Neural cell (in vitro differentiated cells): ENCODE measurements at regions not wholly inside any gene's neighbourhood (a gene's known extent, or its start where the extent isn't known, plus 50 kb on each side); places are given as distances from the start of the nearest gene placed in this dataset.

Source experiments
- H2AFZ ChIP-seq: fragments of 200-600, 300-800 bp; sonication (generic), shearing (Covaris generic); 2 replicates; pipeline ENCODE4 v1.6.0; 2014; ENCODE audit warnings: low read depth, mild to moderate bottlenecking, antibody characterized with exemption, low read length, moderate library complexity
- H3F3A ChIP-seq: fragments of 200-600 bp; shearing (Covaris generic); 2 replicates; pipeline ENCODE4 v1.6.1; 2016; ENCODE audit warnings: mild to moderate bottlenecking, moderate library complexity, mixed read lengths, antibody characterized with exemption, low read length; ENCODE audit not compliant: insufficient read depth, poor library complexity, severe bottlenecking
- H3K27ac ChIP-seq: fragments of 200-600, 300-800 bp; sonication (generic), shearing (Covaris generic); 2 replicates; pipeline ENCODE4 v1.5.1; 2014; ENCODE audit warnings: mild to moderate bottlenecking, low read length, moderate library complexity
- H3K27me3 ChIP-seq: fragments of 300-800, 200-600 bp; sonication (generic), shearing (Covaris generic); 2 replicates; pipeline ENCODE4 v1.6.0; 2014; ENCODE audit warnings: mild to moderate bottlenecking, low read depth, low read length, moderate library complexity; ENCODE audit not compliant: insufficient read depth
- H3K36me3 ChIP-seq: fragments of 300-800, 200-600 bp; sonication (generic), shearing (Covaris generic); 2 replicates; pipeline ENCODE4 v1.5.1; 2014; ENCODE audit warnings: mild to moderate bottlenecking, antibody characterized with exemption, low read length, moderate library complexity; ENCODE audit not compliant: insufficient read depth
- H3K4me2 ChIP-seq: fragments of 300-800, 200-600 bp; sonication (generic), shearing (Covaris generic); 2 replicates; pipeline ENCODE4 v1.6.0; 2014; ENCODE audit warnings: mild to moderate bottlenecking, low read length
- H3K4me3 ChIP-seq: fragments of 300-800, 200-600 bp; sonication (generic), shearing (Covaris generic); 2 replicates; pipeline ENCODE4 v1.5.1; 2014; ENCODE audit warnings: mild to moderate bottlenecking, low read length, moderate library complexity
- H3K79me2 ChIP-seq: fragments of 200-600 bp; shearing (Covaris generic); replicated peaks from 2 replicates; pipeline ENCODE4 v1.6.0; 2014; ENCODE audit warnings: mild to moderate bottlenecking, low read length, moderate library complexity; ENCODE audit not compliant: insufficient read depth
- H3K9ac ChIP-seq: fragments of 300-800, 200-600 bp; sonication (generic), shearing (Covaris generic); 2 replicates; pipeline ENCODE4 v1.6.1; 2016; ENCODE audit warnings: mild to moderate bottlenecking, low read length, mixed read lengths
- H3K9me2 ChIP-seq: fragments of 200-600 bp; shearing (Covaris generic); 2 replicates; pipeline ENCODE4 v1.6.1; 2016; ENCODE audit warnings: mild to moderate bottlenecking, low read length, mixed read lengths; ENCODE audit not compliant: insufficient read depth
- H3K9me3 ChIP-seq: fragments of 200-600, 300-800 bp; sonication (generic), shearing (Covaris generic); 2 replicates; pipeline ENCODE4 v1.6.1; 2016; ENCODE audit warnings: mild to moderate bottlenecking, mixed run types, low read length, moderate library complexity, mixed read lengths
- H4K20me1 ChIP-seq: fragments of 200-600 bp; shearing (Covaris generic); 2 replicates; pipeline ENCODE4 v1.6.1; 2016; ENCODE audit warnings: mild to moderate bottlenecking, mixed run types; ENCODE audit not compliant: insufficient read depth
- CTCF ChIP-seq: fragments of 450-650 bp; IDR thresholded peaks from 2 replicates; pipeline ENCODE4 v1.5.1; 2014; ENCODE audit warnings: antibody characterized with exemption, mild to moderate bottlenecking, moderate library complexity; ENCODE audit not compliant: poor library complexity, severe bottlenecking
- EP300 ChIP-seq: fragments of 450-650 bp; conservative IDR thresholded peaks from 2 replicates; pipeline ENCODE4 v1.6.1; 2014; ENCODE audit warnings: antibody characterized with exemption, mild to moderate bottlenecking, moderate library complexity; ENCODE audit not compliant: poor library complexity, severe bottlenecking
- EZH2 ChIP-seq: fragments of 200-600, 300-800 bp; shearing (Covaris generic), sonication (generic); IDR thresholded peaks from 2 replicates; pipeline ENCODE4 v1.6.1; 2014; ENCODE audit warnings: antibody characterized with exemption, low read length, borderline replicate concordance, mild to moderate bottlenecking; ENCODE audit not compliant: insufficient read depth, poor library complexity, severe bottlenecking
- MXI1 ChIP-seq: fragments of 450-650 bp; conservative IDR thresholded peaks from 2 replicates; pipeline ENCODE4 v1.6.1; 2014; ENCODE audit warnings: antibody characterized with exemption, mild to moderate bottlenecking; ENCODE audit not compliant: poor library complexity, severe bottlenecking
- POLR2AphosphoS5 ChIP-seq: IDR thresholded peaks from 2 replicates; pipeline ENCODE4 v1.6.1; 2012
- RAD21 ChIP-seq: fragments of 450-650 bp; conservative IDR thresholded peaks from 2 replicates; pipeline ENCODE4 v1.6.1; 2014; ENCODE audit warnings: antibody characterized with exemption, mild to moderate bottlenecking, moderate library complexity
- SMC3 ChIP-seq: fragments of 450-650 bp; conservative IDR thresholded peaks from 2 replicates; pipeline ENCODE4 v1.6.1; 2014; ENCODE audit warnings: antibody characterized with exemption, mild to moderate bottlenecking, moderate library complexity; ENCODE audit not compliant: poor library complexity
- TAF1 ChIP-seq: IDR thresholded peaks from 2 replicates; pipeline ENCODE4 v1.6.1; 2012; ENCODE audit warnings: low read depth
- TF ChIP-seq, protein P1 (sequence below): IDR thresholded peaks from 2 replicates; pipeline ENCODE4 v1.6.1; 2012; ENCODE audit warnings: borderline replicate concordance

- no peak for TF ChIP-seq EZH2
- peak; percentile 56 for TF ChIP-seq CTCF
- TF ChIP-seq SMC3, result peak; percentile 69
- no peak for TF ChIP-seq TAF1
- no peak for TF ChIP-seq POLR2AphosphoS5
- TF ChIP-seq RAD21, result peak; percentile 67
- Histone ChIP-seq H2AFZ (no peak overlapping the region), H3K9me3 (no peaks in the 10 kb centered on the region), H3K9me2 (no peaks in the 10 kb centered on the region), H3K4me2 (no peak overlapping the region), H3K27me3 (no peaks in the 10 kb centered on the region), H3F3A (no peaks in the 10 kb centered on the region), H3K27ac (no peak overlapping the region), H4K20me1 (no peaks in the 10 kb centered on the region), H3K79me2 (no peaks in the 10 kb centered on the region), H3K9ac (no peak overlapping the region), H3K4me3 (no peak overlapping the region), H3K36me3 (no peaks in the 10 kb centered on the region)
These were observed 235.3 kb downstream of the SYK start for GRCh38 chr9:91036826-91037510.

GRCh38 chr9:91037511-91038482 is 236.2 kb downstream of the SYK start:
- TF ChIP-seq TAF1, result no peak
- TF ChIP-seq EP300, result no peak
- TF ChIP-seq, protein P1, sequence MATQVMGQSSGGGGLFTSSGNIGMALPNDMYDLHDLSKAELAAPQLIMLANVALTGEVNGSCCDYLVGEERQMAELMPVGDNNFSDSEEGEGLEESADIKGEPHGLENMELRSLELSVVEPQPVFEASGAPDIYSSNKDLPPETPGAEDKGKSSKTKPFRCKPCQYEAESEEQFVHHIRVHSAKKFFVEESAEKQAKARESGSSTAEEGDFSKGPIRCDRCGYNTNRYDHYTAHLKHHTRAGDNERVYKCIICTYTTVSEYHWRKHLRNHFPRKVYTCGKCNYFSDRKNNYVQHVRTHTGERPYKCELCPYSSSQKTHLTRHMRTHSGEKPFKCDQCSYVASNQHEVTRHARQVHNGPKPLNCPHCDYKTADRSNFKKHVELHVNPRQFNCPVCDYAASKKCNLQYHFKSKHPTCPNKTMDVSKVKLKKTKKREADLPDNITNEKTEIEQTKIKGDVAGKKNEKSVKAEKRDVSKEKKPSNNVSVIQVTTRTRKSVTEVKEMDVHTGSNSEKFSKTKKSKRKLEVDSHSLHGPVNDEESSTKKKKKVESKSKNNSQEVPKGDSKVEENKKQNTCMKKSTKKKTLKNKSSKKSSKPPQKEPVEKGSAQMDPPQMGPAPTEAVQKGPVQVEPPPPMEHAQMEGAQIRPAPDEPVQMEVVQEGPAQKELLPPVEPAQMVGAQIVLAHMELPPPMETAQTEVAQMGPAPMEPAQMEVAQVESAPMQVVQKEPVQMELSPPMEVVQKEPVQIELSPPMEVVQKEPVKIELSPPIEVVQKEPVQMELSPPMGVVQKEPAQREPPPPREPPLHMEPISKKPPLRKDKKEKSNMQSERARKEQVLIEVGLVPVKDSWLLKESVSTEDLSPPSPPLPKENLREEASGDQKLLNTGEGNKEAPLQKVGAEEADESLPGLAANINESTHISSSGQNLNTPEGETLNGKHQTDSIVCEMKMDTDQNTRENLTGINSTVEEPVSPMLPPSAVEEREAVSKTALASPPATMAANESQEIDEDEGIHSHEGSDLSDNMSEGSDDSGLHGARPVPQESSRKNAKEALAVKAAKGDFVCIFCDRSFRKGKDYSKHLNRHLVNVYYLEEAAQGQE, result no peak
- no peak for TF ChIP-seq SMC3
- no peak for TF ChIP-seq MXI1
- TF ChIP-seq RAD21, result no peak
- TF ChIP-seq POLR2AphosphoS5, result no peak
- TF ChIP-seq EZH2, result no peak
- TF ChIP-seq CTCF, result no peak
- H3K27ac ChIP-seq, result no peak overlapping the region
- H3K4me2 ChIP-seq, result no peak overlapping the region
- H3K4me3 ChIP-seq, result no peak overlapping the region
- H4K20me1 ChIP-seq, result no peaks in the 10 kb centered on the region
- H3K9me3 ChIP-seq, result no peaks in the 10 kb centered on the region
- no peaks in the 10 kb centered on the region for H3F3A ChIP-seq
- no peak overlapping the region for H2AFZ ChIP-seq
- no peaks in the 10 kb centered on the region for H3K79me2 ChIP-seq
- H3K36me3 ChIP-seq, result no peaks in the 10 kb centered on the region
- no peaks in the 10 kb centered on the region for H3K27me3 ChIP-seq
- H3K9me2 ChIP-seq, result no peaks in the 10 kb centered on the region
- H3K9ac ChIP-seq, result no peak overlapping the region
